Heart left ventricle (tissue), 16 donors: ENCODE measurements at regions not wholly inside any gene's neighbourhood (a gene's known extent, or its start where the extent isn't known, plus 50 kb on each side); places are given as distances from the start of the nearest gene placed in this dataset.
"Not testable (repeated sequence)": the region's sequence is repeated elsewhere in the genome, so short reads cannot be mapped to it uniquely, and the experiment has no call there.

Source experiments
- ATAC-seq, 4 donors: fragments of 200-7000 bp; cut with Tn5 transposase; one replicate each; pipeline ENCODE4 v1.9.1; 2020 to 2022; ENCODE audit warnings: moderate library complexity in 4 of 4, mild to moderate bottlenecking in 3 of 4, moderate number of reproducible peaks in 1 of 4
- DNase-seq, 5 donors: peaks; one replicate each; pipeline ENCODE4 v3.0.0-alpha.2; 2020
- H3K27ac ChIP-seq, 12 donors: fragments of 200-600 bp; sonication (generic) in 4 of 12; one replicate each; pipeline versions ENCODE4 v1.5.0 to v1.8.0; 2016 to 2022; ENCODE audit warnings: mild to moderate bottlenecking in 2 of 12
- H3K27me3 ChIP-seq, 9 donors: fragments of 200-600 bp; sonication (generic) in 2 of 9; one replicate each; pipeline versions ENCODE4 v1.5.1 to v1.8.0; 2016 to 2022; ENCODE audit warnings: mild to moderate bottlenecking in 3 of 9
- H3K36me3 ChIP-seq, 9 donors: fragments of 200-600 bp; sonication (generic) in 2 of 9; one replicate each; pipeline versions ENCODE4 v1.5.0 to v1.8.0; 2018 to 2022; ENCODE audit warnings: mild to moderate bottlenecking in 2 of 9
- H3K4me1 ChIP-seq, 12 donors: fragments of 200-600 bp; sonication (generic) in 4 of 12; one replicate each; pipeline versions ENCODE4 v1.5.0 to v1.8.0; 2016 to 2022; ENCODE audit warnings: mild to moderate bottlenecking in 3 of 12
- H3K4me3 ChIP-seq, 12 donors: fragments of 200-600 bp; sonication (generic) in 4 of 12; one replicate each; pipeline versions ENCODE4 v1.5.0 to v1.8.0; 2017 to 2022; ENCODE audit warnings: mild to moderate bottlenecking in 9 of 12, moderate library complexity in 4 of 12
- H3K9me3 ChIP-seq, 12 donors: fragments of 200-600 bp; sonication (generic) in 4 of 12; one replicate each; pipeline versions ENCODE4 v1.5.0 to v1.8.0; 2016 to 2022; ENCODE audit warnings: mild to moderate bottlenecking in 1 of 12
- CTCF ChIP-seq, 12 donors: fragments of 200-600 bp; sonication (generic) in 4 of 12; IDR thresholded peaks; one replicate each; pipeline versions ENCODE4 v1.5.0 to v1.8.0; 2018 to 2022; ENCODE audit warnings: antibody characterized with exemption in 12 of 12, mild to moderate bottlenecking in 5 of 12
- POLR2A ChIP-seq, 2 donors: fragments of 450-650 bp; IDR thresholded peaks; one replicate each; pipeline ENCODE4 v1.6.1; 2017; ENCODE audit warnings: antibody characterized with exemption in 2 of 2, mild to moderate bottlenecking in 2 of 2, moderate library complexity in 2 of 2
- WGBS, 4 donors: extraction: QIAGEN DNeasy Blood & Tissue Kit in 2 of 4; methylation state at CpG; one replicate each; pipeline versions ENCODE4 v1.1.5 to v1.1.7; 2013 to 2018; 5-methylcytosine and 5-hydroxymethylcytosine counted together
- intact Hi-C, 10 donors: fragments of 100-400 bp; cut with DNase I; formaldehyde crosslinking; loops; one replicate each; pipeline versions ENCODE4 v1.11.1 to v1.14.2; 2022
- donor health status: ischemic (EF 13 %, LVEDD 7.1; RV severe dilation, severe dysfunction).
- donor health status: healthy with polysubstance abuse.
- donor health status: DM: no; HTN: yes; CAD: no.
- donor health status: DM: no; HTN: no; CAD: no.
- donor health status: ischemic (EF 25% LVEDD 6.9; RV normal size, moderate dysfunction).
- donor health status: ischemic (EF 25% LVEDD 5.7; RV mildly dilated, moderate dysfunction).
- donor health status: healthy.
- donor health status: DM: yes; HTN: yes; CAD: no.
- donor health status: ischemic (EF 35%, LVEDD 5.7; RV mildly dilated, moderate dysfunction).
- donor health status: nonischemic (EF 11% LVEDD 7.7; RV severe dilation, severe dysfunction).
- donor health status: DM: yes; HTN: yes; CAD: no.
- donor health status: PGD.
- donor health status: ischemic (EF 29% LVEDD 5.4; RV normal size, mild dysfunction).
- donor health status: nonischemic (EF 23%, LVEDD 6.1; RV moderate dilation, normal function).

GRCh38 chr1:29920784-29921183 lies 684.5 kb downstream of the PTPRU start:
- 37 to 57% (median 49%) methylated on average over 11 of the region's 11 CpGs for WGBS, 4 donors
- ATAC-seq (no peak), DNase-seq (no peak)
- H3K27me3 ChIP-seq = peaks cover 0 to 10% (median 0%) of the 10 kb centered on the region in 9 donors
- H3K9me3 ChIP-seq = no peaks in the 10 kb centered on the region
- no peaks in the 10 kb centered on the region for H3K4me1 ChIP-seq
- H3K27ac ChIP-seq = no peak overlapping the region
- no peaks in the 10 kb centered on the region for H3K36me3 ChIP-seq
- no peak overlapping the region for H3K4me3 ChIP-seq
- no peak for TF ChIP-seq CTCF (IDR thresholded peaks at IDR 0.05)
- TF ChIP-seq POLR2A (IDR thresholded peaks at IDR 0.05) = no peak
- intact Hi-C loops = no loop called here

GRCh38 chr1:29920316-29920715 lies 684.0 kb downstream of the PTPRU start:
- Histone ChIP-seq H3K4me1 (no peaks in the 10 kb centered on the region), H3K4me3 (no peak overlapping the region), H3K27ac (no peak overlapping the region), H3K27me3 (peaks cover 0 to 9% (median 0%) of the 10 kb centered on the region in 9 donors), H3K9me3 (no peaks in the 10 kb centered on the region), H3K36me3 (no peaks in the 10 kb centered on the region)
- no peak for DNase-seq
- no peak for ATAC-seq
- 58 to 78% (median 72%) methylated on average over 9 of the region's 9 CpGs for WGBS, 4 donors
- intact Hi-C loops = no loop called here
- TF ChIP-seq POLR2A (IDR thresholded peaks at IDR 0.05) (no peak), CTCF (IDR thresholded peaks at IDR 0.05) (no peak)

GRCh38 chr1:29919041-29919440 lies 682.7 kb downstream of the PTPRU start:
- intact Hi-C loops = loop anchor here in 5 of 10 donors (10.0 kb wide), 1 partner anchor 166 kb away; no protein-coding TSS in a partner anchor
- not testable (repeated sequence) for H3K27ac ChIP-seq, DNase-seq, H3K36me3 ChIP-seq, H3K4me1 ChIP-seq, H3K4me3 ChIP-seq, H3K27me3 ChIP-seq, H3K9me3 ChIP-seq, ATAC-seq
- 92 to 93% (median 92%) methylated on average over 7 of the region's 7 CpGs for WGBS, 4 donors

GRCh38 chr1:29916656-29917369 lies 680.5 kb downstream of the PTPRU start:
- WGBS, 4 donors = 81 to 87% (median 84%) methylated on average over 3 of the region's 3 CpGs
- Histone ChIP-seq H3K9me3 (peaks cover 0 to 6% (median 0%) of the 10 kb centered on the region in 12 donors), H3K27ac (no peak overlapping the region), H3K4me1 (no peaks in the 10 kb centered on the region), H3K36me3 (no peaks in the 10 kb centered on the region), H3K4me3 (no peak overlapping the region), H3K27me3 (peaks cover 0 to 3% (median 0%) of the 10 kb centered on the region in 9 donors)
- TF ChIP-seq POLR2A (IDR thresholded peaks at IDR 0.05) = no peak
- TF ChIP-seq CTCF (IDR thresholded peaks at IDR 0.05) = no peak
- intact Hi-C loops = loop anchor here in 5 of 10 donors (10.0 kb wide), 1 partner anchor 168 kb away; no protein-coding TSS in a partner anchor
- no peak for ATAC-seq
- no peak for DNase-seq
